ENCODE measurements at regions not wholly inside any gene's neighbourhood (a gene's known extent, or its start where the extent isn't known, plus 50 kb on each side); places are given as distances from the start of the nearest gene placed in this dataset.

DNA sequence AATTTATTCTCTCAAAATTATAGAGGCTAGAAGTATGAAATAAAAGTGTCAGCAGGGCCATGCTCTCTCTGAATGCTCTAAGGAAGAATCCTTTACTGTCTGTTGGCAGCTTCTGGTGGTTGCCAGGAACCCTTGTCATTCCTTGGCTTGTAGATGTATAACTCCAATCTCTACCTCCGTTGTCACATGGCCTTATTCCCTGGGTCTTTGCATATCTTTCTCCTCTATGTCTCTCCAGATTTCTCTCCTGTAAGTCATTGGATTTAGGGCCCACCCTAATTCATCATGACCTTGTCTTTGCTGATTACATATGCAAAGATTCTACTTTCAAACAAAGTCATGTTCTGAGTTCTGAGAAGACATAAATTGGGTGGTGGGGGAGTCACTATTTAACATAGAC is 127.0 kb upstream of the CHST9 start:
- Histone ChIP-seq H3K9me3 (ENCODE audit: low read depth) (no peaks in the 10 kb centered on the region), H3K79me2 (ENCODE audit: low read depth) (no peaks in the 10 kb centered on the region), H3K4me3 (no peak overlapping the region), H3K4me2 (no peak overlapping the region), H3K9ac (no peak overlapping the region), H2AFZ (replicated peaks) (no peak overlapping the region), H3K36me3 (no peaks in the 10 kb centered on the region), H4K20me1 (ENCODE audit: low read depth) (no peaks in the 10 kb centered on the region), H3F3A (ENCODE audit: low read depth) (no peaks in the 10 kb centered on the region), H3K4me1 (no peaks in the 10 kb centered on the region), H3K27me3 (no peaks in the 10 kb centered on the region), H3K27ac (no peak overlapping the region)
- no peak for TF ChIP-seq EZH2phosphoT487 (IDR thresholded peaks at IDR 0.05)
- TF ChIP-seq, protein P1, sequence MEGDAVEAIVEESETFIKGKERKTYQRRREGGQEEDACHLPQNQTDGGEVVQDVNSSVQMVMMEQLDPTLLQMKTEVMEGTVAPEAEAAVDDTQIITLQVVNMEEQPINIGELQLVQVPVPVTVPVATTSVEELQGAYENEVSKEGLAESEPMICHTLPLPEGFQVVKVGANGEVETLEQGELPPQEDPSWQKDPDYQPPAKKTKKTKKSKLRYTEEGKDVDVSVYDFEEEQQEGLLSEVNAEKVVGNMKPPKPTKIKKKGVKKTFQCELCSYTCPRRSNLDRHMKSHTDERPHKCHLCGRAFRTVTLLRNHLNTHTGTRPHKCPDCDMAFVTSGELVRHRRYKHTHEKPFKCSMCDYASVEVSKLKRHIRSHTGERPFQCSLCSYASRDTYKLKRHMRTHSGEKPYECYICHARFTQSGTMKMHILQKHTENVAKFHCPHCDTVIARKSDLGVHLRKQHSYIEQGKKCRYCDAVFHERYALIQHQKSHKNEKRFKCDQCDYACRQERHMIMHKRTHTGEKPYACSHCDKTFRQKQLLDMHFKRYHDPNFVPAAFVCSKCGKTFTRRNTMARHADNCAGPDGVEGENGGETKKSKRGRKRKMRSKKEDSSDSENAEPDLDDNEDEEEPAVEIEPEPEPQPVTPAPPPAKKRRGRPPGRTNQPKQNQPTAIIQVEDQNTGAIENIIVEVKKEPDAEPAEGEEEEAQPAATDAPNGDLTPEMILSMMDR (IDR thresholded peaks at IDR 0.05): no peak
- TF ChIP-seq EZH2 (IDR thresholded peaks at IDR 0.05): no peak
- no peak for DNase-seq (ENCODE audit: low spot score)
- H3K4me1 Mint-ChIP-seq: no peaks in the 10 kb centered on the region
- H3K27ac Mint-ChIP-seq: no peak overlapping the region
- H3K27me3 Mint-ChIP-seq (ENCODE audit: insufficient read depth, low read depth): no peaks in the 10 kb centered on the region
- H3K36me3 Mint-ChIP-seq: peaks cover 5% of the 10 kb centered on the region
- H3K9me3 Mint-ChIP-seq: peaks cover 9% of the 10 kb centered on the region
- no peak overlapping the region for H3K4me3 Mint-ChIP-seq

DNA sequence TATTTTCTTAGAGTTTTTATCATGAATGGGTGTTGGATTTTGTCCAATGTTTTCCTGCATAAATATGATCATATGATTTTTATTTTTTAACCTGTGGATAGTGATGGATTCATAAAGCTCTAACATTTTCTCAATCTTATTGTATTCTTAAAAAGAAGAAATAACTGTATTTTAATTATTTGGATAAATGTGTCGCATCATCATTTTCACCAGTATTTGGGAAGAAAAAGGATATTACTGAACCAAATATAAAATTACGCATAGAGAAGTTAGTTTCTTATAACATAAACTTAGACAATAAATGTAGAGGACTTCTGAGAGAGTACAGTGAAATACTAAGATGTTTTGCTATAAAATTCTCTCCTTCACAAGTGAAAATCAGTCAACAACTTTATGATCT is 126.0 kb upstream of the CHST9 start:
- H3K9ac ChIP-seq: no peak overlapping the region
- H3K27ac Mint-ChIP-seq: no peak overlapping the region

DNA sequence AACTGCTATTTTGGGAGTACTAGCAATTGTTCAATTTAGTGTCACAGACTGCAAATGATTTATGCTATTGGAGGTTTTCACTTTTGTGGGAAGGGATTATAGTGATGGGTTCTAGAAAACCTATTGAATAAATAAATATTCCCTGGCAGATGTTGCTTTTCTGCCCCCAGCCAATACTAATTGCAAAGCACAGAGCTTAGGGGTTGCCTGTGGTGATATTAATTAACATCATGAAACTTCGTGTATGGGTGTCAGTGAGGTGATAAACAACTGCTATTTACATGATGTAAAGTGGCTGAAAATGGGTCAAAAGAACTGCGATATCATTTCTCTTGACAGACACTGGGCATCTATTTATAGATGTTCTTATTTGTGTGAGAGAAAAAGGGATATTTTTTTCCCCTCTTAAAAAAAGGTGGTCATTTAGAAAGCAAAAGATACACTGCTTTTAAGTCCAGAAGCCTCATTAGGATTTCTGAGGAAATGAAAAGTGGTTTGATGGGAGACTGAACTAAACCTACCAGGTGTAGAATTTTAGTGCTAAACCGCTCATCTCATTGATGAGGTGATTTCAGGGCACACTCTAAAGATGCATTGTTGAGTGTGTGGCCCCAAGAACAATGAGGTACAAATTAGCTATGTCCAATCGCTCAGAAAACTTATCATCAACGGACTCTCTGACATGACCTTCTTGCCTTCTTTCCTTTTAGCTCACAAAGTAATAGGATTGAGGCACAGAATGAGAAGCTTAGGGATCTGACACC is 116.7 kb upstream of the CHST9 start:
- Histone ChIP-seq H3F3A (ENCODE audit: low read depth) (no peaks in the 10 kb centered on the region), H3K4me1 (peaks cover 18% of the 10 kb centered on the region), H2AFZ (replicated peaks) (peak overlapping the region; percentile 30), H3K4me2 (peak overlapping the region; percentile 51), H3K9ac (no peak overlapping the region), H4K20me1 (ENCODE audit: low read depth) (no peaks in the 10 kb centered on the region), H3K79me2 (ENCODE audit: low read depth) (no peaks in the 10 kb centered on the region), H3K36me3 (no peaks in the 10 kb centered on the region), H3K9me3 (ENCODE audit: low read depth) (no peaks in the 10 kb centered on the region), H3K27me3 (no peaks in the 10 kb centered on the region), H3K27ac (no peak overlapping the region), H3K4me3 (no peak overlapping the region)
- DNase-seq (ENCODE audit: low spot score): no peak
- Mint-ChIP-seq H3K36me3 (no peaks in the 10 kb centered on the region), H3K27me3 (ENCODE audit: insufficient read depth, low read depth) (peaks cover 2% of the 10 kb centered on the region), H3K4me3 (no peak overlapping the region), H3K9me3 (no peaks in the 10 kb centered on the region), H3K27ac (no peak overlapping the region), H3K4me1 (peaks cover 18% of the 10 kb centered on the region)
- TF ChIP-seq, protein P1 (IDR thresholded peaks at IDR 0.05): no peak
- no peak for TF ChIP-seq EZH2 (IDR thresholded peaks at IDR 0.05)
- TF ChIP-seq EZH2phosphoT487 (IDR thresholded peaks at IDR 0.05): no peak

More for the DNA sequence above, 126.0 kb upstream of the CHST9 start:
- H3K9me3 Mint-ChIP-seq: peaks cover 9% of the 10 kb centered on the region
- no peak overlapping the region for H3K4me3 Mint-ChIP-seq
- H3K36me3 ChIP-seq: no peaks in the 10 kb centered on the region
- peaks cover 5% of the 10 kb centered on the region for H3K36me3 Mint-ChIP-seq
- no peaks in the 10 kb centered on the region for H3K27me3 ChIP-seq
- H3K4me2 ChIP-seq: no peak overlapping the region
- no peaks in the 10 kb centered on the region for H3K79me2 ChIP-seq (ENCODE audit: low read depth)
- no peaks in the 10 kb centered on the region for H3K4me1 Mint-ChIP-seq
- no peaks in the 10 kb centered on the region for H3F3A ChIP-seq (ENCODE audit: low read depth)
- no peaks in the 10 kb centered on the region for H4K20me1 ChIP-seq (ENCODE audit: low read depth)
- DNase-seq (ENCODE audit: low spot score): no peak
- H3K4me1 ChIP-seq: no peaks in the 10 kb centered on the region
- no peak overlapping the region for H3K27ac ChIP-seq
- no peak overlapping the region for H3K4me3 ChIP-seq
- no peaks in the 10 kb centered on the region for H3K9me3 ChIP-seq (ENCODE audit: low read depth)
- no peak for TF ChIP-seq EZH2 (IDR thresholded peaks at IDR 0.05)
- TF ChIP-seq, protein P1 (IDR thresholded peaks at IDR 0.05): no peak
- no peak for TF ChIP-seq EZH2phosphoT487 (IDR thresholded peaks at IDR 0.05)
- no peaks in the 10 kb centered on the region for H3K27me3 Mint-ChIP-seq (ENCODE audit: insufficient read depth, low read depth)
- no peak overlapping the region for H2AFZ ChIP-seq (replicated peaks)
